NB4 (cell line): ENCODE measurements at regions not wholly inside any gene's neighbourhood (a gene's known extent, or its start where the extent isn't known, plus 50 kb on each side); places are given as distances from the start of the nearest gene placed in this dataset.
"Not testable (repeated sequence)": the region's sequence is repeated elsewhere in the genome, so short reads cannot be mapped to it uniquely, and the experiment has no call there.

ENCODE experiments used
- DNase-seq: peaks from one replicate; pipeline ENCODE4 v3.0.0; 2010; ENCODE audit warnings: low read depth
- H3K4me3 ChIP-seq: one replicate; pipeline ENCODE4 v1.5.1; 2011; ENCODE audit warnings: mild to moderate bottlenecking, low read depth, low read length, moderate library complexity

DNA sequence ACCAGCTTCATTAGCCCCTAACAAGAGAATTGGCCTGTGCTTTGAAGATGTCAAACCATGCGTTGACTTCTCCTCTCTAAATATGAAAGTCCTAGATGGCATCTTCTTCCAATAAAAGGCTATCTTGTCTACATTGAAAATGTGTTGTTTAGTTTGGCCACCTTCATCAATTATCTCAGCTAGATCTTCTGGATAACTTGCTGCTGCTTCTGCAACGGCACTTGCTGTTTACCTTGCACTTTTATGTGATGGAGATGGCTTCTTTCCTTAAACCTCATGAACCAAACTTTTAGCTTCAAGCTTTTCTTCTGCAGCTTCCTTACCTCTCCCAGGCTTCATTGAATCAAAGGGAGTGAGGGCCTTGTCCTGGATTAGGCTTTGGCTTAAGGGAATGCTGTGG is 58.6 kb upstream of the CSNK1E start:
- not testable (repeated sequence) for DNase-seq, H3K4me3 ChIP-seq

DNA sequence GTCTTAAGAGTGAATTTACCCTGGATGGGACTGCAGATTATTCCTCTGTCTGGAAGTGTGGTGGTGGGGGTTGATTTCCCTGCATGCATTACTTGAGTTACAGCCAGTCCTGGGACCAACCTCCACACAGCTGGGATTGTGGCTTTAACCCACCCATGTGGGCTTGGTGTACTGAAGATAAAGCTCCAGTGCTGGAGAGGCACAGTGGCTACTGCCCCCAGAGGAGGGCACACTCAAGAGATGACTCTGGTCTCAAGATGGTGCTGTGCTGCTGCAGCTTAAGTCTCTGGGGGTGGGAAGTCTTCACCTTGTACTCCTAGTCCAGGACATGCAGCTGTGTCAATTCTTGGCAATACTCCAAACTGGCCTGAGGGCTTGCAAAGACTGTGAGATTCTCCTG is 57.8 kb upstream of the CSNK1E start:
- H3K4me3 ChIP-seq, DNase-seq: not testable (repeated sequence)

DNA sequence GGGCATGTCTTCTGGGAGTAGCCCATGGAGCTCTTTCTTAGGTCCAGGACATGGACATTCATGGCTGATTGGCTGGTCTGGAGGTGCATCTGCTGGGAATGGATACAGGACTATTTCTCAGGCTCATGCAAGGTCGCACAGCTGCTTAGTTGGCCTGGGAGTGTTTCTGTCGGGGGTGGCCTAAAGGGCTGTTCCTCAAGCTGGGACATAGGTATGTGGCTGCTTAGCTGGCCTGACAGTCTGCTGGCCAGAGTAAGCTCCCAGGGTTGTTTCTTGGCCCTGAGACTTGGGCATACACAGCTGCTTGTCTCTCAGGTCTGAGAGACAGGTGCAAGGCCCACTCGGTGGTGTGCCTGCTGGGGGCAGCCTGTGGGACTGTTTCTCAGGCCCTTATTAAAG is 57.2 kb upstream of the CSNK1E start:
- not testable (repeated sequence) for H3K4me3 ChIP-seq

DNA sequence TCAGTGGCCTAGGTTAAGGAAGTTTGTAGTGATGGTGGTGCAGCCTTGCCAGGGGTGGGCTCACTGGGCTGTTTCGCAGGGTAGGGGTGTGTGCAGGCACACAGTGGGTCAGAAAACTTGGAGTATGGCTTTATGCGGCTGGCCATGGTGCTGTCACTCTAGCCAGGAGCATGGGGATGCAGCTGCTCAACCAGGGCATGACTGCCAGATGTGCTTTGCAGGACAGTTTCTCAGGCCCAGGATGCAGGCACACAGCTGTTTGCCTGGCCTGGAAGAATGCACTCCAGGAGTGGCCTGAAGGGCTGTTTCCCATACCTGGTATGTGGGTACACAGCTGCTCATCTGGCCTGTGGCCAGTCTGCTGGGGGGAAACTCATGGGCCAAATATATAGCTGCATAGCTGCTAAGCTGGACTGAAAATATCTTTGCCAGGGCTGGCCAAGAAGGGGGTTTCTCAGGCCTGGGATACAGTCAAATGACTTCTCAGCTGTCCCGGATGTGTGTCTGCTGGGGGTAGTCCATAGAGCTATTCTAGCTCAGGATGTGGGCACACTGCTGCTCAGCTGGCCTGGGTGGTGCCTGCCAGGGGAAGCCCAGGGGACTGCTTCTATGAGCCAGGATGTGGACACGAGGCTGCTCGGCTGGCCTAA is 56.7 kb upstream of the CSNK1E start:
- not testable (repeated sequence) for DNase-seq, H3K4me3 ChIP-seq

More for the DNA sequence above, 57.2 kb upstream of the CSNK1E start:
- not testable (repeated sequence) for DNase-seq

DNA sequence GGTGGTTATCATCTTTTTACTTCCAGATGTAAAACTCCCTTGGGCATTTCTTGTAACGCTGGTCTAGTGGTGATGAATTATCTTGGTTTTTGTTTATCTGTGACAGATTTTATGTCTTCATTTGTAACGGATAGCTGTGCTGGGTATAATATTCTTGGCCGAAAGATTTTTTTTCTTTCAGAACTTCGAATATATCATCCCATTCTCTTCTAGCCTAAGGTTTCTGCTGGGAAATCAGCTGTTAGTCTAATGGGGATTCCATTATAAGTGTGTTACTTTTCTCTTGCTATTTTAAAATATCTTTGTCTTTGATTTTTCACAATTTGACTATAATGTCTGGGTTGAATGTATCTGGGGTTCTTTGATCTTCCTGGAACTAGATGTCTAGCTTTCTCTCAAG is 55.4 kb upstream of the CSNK1E start:
- H3K4me3 ChIP-seq, DNase-seq: not testable (repeated sequence)

DNA sequence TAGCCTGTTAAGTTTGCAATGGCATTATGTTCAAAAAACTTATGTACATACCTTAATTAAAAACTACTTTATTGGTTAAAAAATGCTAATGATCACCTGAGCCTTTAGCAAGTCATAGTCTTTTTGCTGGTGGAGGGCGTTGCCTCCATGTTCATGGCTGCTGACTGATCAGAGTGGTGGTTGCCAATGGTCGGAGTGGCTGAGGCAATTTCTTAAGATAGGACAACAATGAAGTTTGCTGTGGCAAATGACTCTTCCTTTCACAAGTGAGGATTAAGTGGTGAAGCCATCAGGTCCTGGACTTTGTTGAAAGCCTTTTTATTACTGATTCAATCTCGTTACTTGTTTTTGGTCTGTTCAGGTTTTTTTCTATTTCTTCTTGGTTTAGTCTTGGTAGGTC is 53.3 kb upstream of the CSNK1E start:
- DNase-seq, H3K4me3 ChIP-seq: not testable (repeated sequence)

DNA sequence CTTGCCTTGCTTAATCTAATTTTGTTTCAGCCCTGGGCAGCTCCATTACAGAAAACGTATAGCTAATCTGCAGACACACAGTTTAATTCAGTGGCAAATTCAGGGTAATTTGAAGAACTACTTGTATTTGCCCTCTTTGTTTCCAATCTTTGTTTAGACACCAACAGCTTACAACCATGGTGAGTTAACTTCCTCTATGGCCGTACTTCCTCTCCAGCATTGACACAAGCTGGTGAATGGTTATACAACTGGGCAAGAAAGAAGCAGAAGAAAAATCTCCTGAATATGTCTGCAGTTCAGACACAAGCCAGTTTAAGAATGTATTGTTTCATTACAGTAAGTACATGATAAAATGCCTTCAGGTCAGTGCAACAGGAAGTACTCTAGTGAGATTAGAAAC is 51.9 kb upstream of the CSNK1E start:
- DNase-seq: peak; percentile 66
- not testable (repeated sequence) for H3K4me3 ChIP-seq
